Fibroblast of upper back skin (primary cell): ENCODE measurements at regions not wholly inside any gene's neighbourhood (a gene's known extent, or its start where the extent isn't known, plus 50 kb on each side); places are given as distances from the start of the nearest gene placed in this dataset.
"Not testable (repeated sequence)": the region's sequence is repeated elsewhere in the genome, so short reads cannot be mapped to it uniquely, and the experiment has no call there.

Source experiments
- DNase-seq: peaks from one replicate; pipeline ENCODE4 v3.0.0-alpha.2; 2013

GRCh38 chr9:103242486-103242885 lies 247.4 kb downstream of the CYLC2 start:
- no peak for DNase-seq

GRCh38 chr9:103243553-103243952 lies 248.4 kb downstream of the CYLC2 start:
- DNase-seq, result no peak

- no peak for DNase-seq
Observed at GRCh38 chr9:103245369-103245768, 250.2 kb downstream of the CYLC2 start.

GRCh38 chr9:103261951-103262350 lies 266.8 kb downstream of the CYLC2 start:
- no peak for DNase-seq

GRCh38 chr9:103266064-103266463 lies 270.9 kb downstream of the CYLC2 start:
- DNase-seq, result no peak

GRCh38 chr9:103277240-103277639 lies 282.1 kb downstream of the CYLC2 start:
- no peak for DNase-seq

GRCh38 chr9:103281126-103281525 lies 286.0 kb downstream of the CYLC2 start:
- no peak for DNase-seq

GRCh38 chr9:103287361-103287760 lies 292.2 kb downstream of the CYLC2 start:
- no peak for DNase-seq

GRCh38 chr9:103296189-103296588 lies 301.1 kb downstream of the CYLC2 start:
- no peak for DNase-seq

GRCh38 chr9:103301051-103301450 lies 305.9 kb downstream of the CYLC2 start:
- DNase-seq, result no peak

- no peak for DNase-seq
Observed at GRCh38 chr9:103304797-103305196, 309.7 kb downstream of the CYLC2 start.

- DNase-seq, result no peak
Observed at GRCh38 chr9:103319979-103320378, 324.8 kb downstream of the CYLC2 start.

GRCh38 chr9:103323699-103324098 lies 328.6 kb downstream of the CYLC2 start:
- no peak for DNase-seq

GRCh38 chr9:103335461-103335860 lies 340.3 kb downstream of the CYLC2 start:
- DNase-seq, result no peak

- no peak for DNase-seq
Observed at GRCh38 chr9:103355000-103355399, 359.9 kb downstream of the CYLC2 start.

- DNase-seq, result not testable (repeated sequence)
Observed at GRCh38 chr9:103357980-103358379, 362.8 kb downstream of the CYLC2 start.

GRCh38 chr9:103361906-103362305 lies 366.8 kb downstream of the CYLC2 start:
- no peak for DNase-seq

GRCh38 chr9:103362986-103363385 lies 367.9 kb downstream of the CYLC2 start:
- DNase-seq, result peak; percentile 15

GRCh38 chr9:103364753-103365152 lies 369.6 kb downstream of the CYLC2 start:
- DNase-seq, result peak; percentile 88

- no peak for DNase-seq
Observed at GRCh38 chr9:103371152-103371551, 376.0 kb downstream of the CYLC2 start.

- no peak for DNase-seq
Observed at GRCh38 chr9:103372828-103373227, 377.7 kb downstream of the CYLC2 start.

- DNase-seq, result no peak
Observed at GRCh38 chr9:103377667-103378066, 382.5 kb downstream of the CYLC2 start.

- peak; percentile 47 for DNase-seq
Observed at GRCh38 chr9:103397868-103398600, 402.9 kb downstream of the CYLC2 start.

- no peak for DNase-seq
Observed at GRCh38 chr9:103399535-103399934, 404.4 kb downstream of the CYLC2 start.

GRCh38 chr9:103407260-103407659 lies 412.1 kb downstream of the CYLC2 start:
- no peak for DNase-seq
